HEK293 (cell line): ENCODE measurements at regions not wholly inside any gene's neighbourhood (a gene's known extent, or its start where the extent isn't known, plus 50 kb on each side); places are given as distances from the start of the nearest gene placed in this dataset.

Experiments used
- CTCF ChIP-seq: fragments of 450-650 bp; formaldehyde crosslinking; IDR thresholded peaks from 2 replicates; pipeline ENCODE4 v1.5.1; 2016; ENCODE audit warnings: missing biosample characterization, missing genetic modification characterization
- HOXA7 ChIP-seq: sonication (generic); formaldehyde crosslinking; IDR thresholded peaks from 2 replicates; pipeline ENCODE4 v1.8.1; 2022; ENCODE audit warnings: missing genetic modification reagents, borderline replicate concordance
- ZBTB1 ChIP-seq: fragments of 450-650 bp; formaldehyde crosslinking; IDR thresholded peaks from 2 replicates; pipeline ENCODE4 v1.5.1; 2016; ENCODE audit warnings: missing biosample characterization, missing genetic modification characterization
- ZNF274 ChIP-seq, 2 experiments: fragments of 200-500 bp in 1 of 2; fragments of 450-650 bp in 1 of 2; sonication (Bioruptor generic) in 1 of 2; formaldehyde crosslinking in 1 of 2; IDR thresholded peaks; 2 replicates each; pipeline versions ENCODE4 v1.5.1 to v1.6.1; 2014 to 2016; ENCODE audit warnings: borderline replicate concordance in 1 of 2, inconsistent platforms in 1 of 2, low read length in 1 of 2, missing biosample characterization in 1 of 2, missing genetic modification characterization in 1 of 2
- ZNF621 ChIP-seq: fragments of 450-650 bp; formaldehyde crosslinking; IDR thresholded peaks from 2 replicates; pipeline ENCODE4 v1.5.1; 2017; ENCODE audit warnings: missing biosample characterization, missing genetic modification characterization
- TF ChIP-seq, protein P1 (sequence below): fragments of 450-650 bp; IDR thresholded peaks from 2 replicates; pipeline ENCODE4 v1.5.1; 2018; ENCODE audit warnings: missing biosample characterization, mild to moderate bottlenecking, missing genetic modification characterization

DNA sequence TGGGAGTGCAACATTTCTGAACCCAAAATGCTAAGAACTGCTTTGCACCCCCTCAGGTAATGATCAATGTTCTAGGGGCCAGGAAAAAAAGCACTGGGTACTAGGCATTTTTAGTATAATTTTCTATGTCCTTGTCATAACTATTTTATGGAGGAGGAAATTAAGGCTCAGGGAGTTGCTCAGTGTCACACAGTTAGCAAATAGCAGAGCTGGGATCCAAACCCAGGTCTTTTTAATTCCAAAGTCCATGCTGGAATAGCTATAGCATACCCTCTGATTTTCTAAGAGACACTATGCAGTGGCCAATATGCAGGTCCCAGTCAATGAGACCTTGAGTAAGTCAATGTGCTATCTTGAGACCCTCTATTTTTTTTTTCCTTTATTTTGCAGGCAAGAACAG is 394.5 kb upstream of the USP24 start:
- TF ChIP-seq ZBTB1 (no peak), CTCF (tag by site-specific recombination) (no peak), ZNF274 (IDR thresholded peaks at IDR 0.05; ENCODE audit: low read length) (no peak), ZNF274 (tag by site-specific recombination; IDR thresholded peaks at IDR 0.05; ENCODE audit: borderline replicate concordance) (no peak), ZNF621 (no peak), HOXA7 (CRISPR knock-in tag) (no peak)
- TF ChIP-seq, protein P1, sequence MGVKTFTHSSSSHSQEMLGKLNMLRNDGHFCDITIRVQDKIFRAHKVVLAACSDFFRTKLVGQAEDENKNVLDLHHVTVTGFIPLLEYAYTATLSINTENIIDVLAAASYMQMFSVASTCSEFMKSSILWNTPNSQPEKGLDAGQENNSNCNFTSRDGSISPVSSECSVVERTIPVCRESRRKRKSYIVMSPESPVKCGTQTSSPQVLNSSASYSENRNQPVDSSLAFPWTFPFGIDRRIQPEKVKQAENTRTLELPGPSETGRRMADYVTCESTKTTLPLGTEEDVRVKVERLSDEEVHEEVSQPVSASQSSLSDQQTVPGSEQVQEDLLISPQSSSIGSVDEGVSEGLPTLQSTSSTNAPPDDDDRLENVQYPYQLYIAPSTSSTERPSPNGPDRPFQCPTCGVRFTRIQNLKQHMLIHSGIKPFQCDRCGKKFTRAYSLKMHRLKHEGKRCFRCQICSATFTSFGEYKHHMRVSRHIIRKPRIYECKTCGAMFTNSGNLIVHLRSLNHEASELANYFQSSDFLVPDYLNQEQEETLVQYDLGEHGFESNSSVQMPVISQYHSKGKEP (tag by site-specific recombination): no peak
